Lung (tissue), 11 donors: ENCODE measurements at regions not wholly inside any gene's neighbourhood (a gene's known extent, or its start where the extent isn't known, plus 50 kb on each side); places are given as distances from the start of the nearest gene placed in this dataset.

Source experiments
- ATAC-seq: fragments of 200-7000 bp; cut with Tn5 transposase; one replicate; pipeline ENCODE4 v1.9.1; 2020; ENCODE audit warnings: moderate number of reproducible peaks; ENCODE audit not compliant: insufficient read depth, low FRiP score
- DNase-seq, 3 donors: peaks; one replicate each; pipeline ENCODE4 v3.0.0-alpha.2; 2013 to 2017
- H3K27ac ChIP-seq, 2 donors: one replicate each; pipeline ENCODE4 v1.5.1; 2013; ENCODE audit warnings: mild to moderate bottlenecking in 2 of 2, moderate library complexity in 2 of 2, control low read depth in 1 of 2, inconsistent platforms in 1 of 2, low read depth in 1 of 2, low read length in 1 of 2
- H3K27me3 ChIP-seq, 3 donors: one replicate each; pipeline ENCODE4 v1.5.1; 2013; ENCODE audit warnings: low read length in 2 of 3; ENCODE audit not compliant: control insufficient read depth in 3 of 3, insufficient read depth in 3 of 3
- H3K36me3 ChIP-seq, 4 donors: one replicate each; pipeline ENCODE4 v1.5.1; 2013; ENCODE audit warnings: low read length in 4 of 4, mild to moderate bottlenecking in 1 of 4, moderate library complexity in 1 of 4; ENCODE audit not compliant: control insufficient read depth in 4 of 4, insufficient read depth in 4 of 4
- H3K4me1 ChIP-seq, 5 donors: one replicate each; pipeline ENCODE4 v1.5.1; 2013; ENCODE audit warnings: low read length in 5 of 5, mild to moderate bottlenecking in 2 of 5, moderate library complexity in 1 of 5; ENCODE audit not compliant: control insufficient read depth in 5 of 5, insufficient read depth in 5 of 5
- H3K4me3 ChIP-seq: one replicate; pipeline ENCODE4 v1.5.1; 2013; ENCODE audit warnings: mild to moderate bottlenecking, control low read depth, moderate library complexity
- H3K9ac ChIP-seq, 2 donors: one replicate each; pipeline ENCODE4 v1.5.1; 2013; ENCODE audit warnings: low read length in 2 of 2, control low read depth in 1 of 2; ENCODE audit not compliant: insufficient read depth in 1 of 2
- H3K9me3 ChIP-seq, 4 donors: one replicate each; pipeline ENCODE4 v1.5.1; 2013; ENCODE audit warnings: low read length in 3 of 4, mild to moderate bottlenecking in 1 of 4, moderate library complexity in 1 of 4; ENCODE audit not compliant: control insufficient read depth in 4 of 4, insufficient read depth in 3 of 4
- CTCF ChIP-seq: IDR thresholded peaks from 2 replicates; pipeline ENCODE4 v1.5.1; 2012; ENCODE audit warnings: mild to moderate bottlenecking; ENCODE audit errors: control extremely low read depth, extremely low read depth
- WGBS, 2 donors: extraction: QIAGEN DNeasy Blood & Tissue Kit; methylation state at CpG; one replicate each; pipeline ENCODE4 v1.1.7; 2013; 5-methylcytosine and 5-hydroxymethylcytosine counted together
- donor health status: control.
- donor health status: control.
- donor health status: Bipolar disorder and iron deficiency.
- donor health status: healthy.
- donor health status: DM: yes; HTN: yes; CAD: no.

- ATAC-seq (no peak), DNase-seq (peak in 2 of 3 donors; percentile 84 to 87)
- H3K9ac ChIP-seq, result no peak overlapping the region
- H3K4me1 ChIP-seq, result no peaks in the 10 kb centered on the region
- TF ChIP-seq CTCF, result no peak
- no peak overlapping the region for H3K4me3 ChIP-seq
- no peaks in the 10 kb centered on the region for H3K27me3 ChIP-seq
- H3K27ac ChIP-seq, result no peak overlapping the region
- 57 to 66% methylated on average over 5 of the region's 5 CpGs for WGBS, 2 donors
- no peaks in the 10 kb centered on the region for H3K36me3 ChIP-seq
- H3K9me3 ChIP-seq, result peaks cover 0 to 4% (median 0%) of the 10 kb centered on the region in 4 donors
These were observed 449.0 kb upstream of the IGFBP3 start for GRCh38 chr7:46369933-46370654.

GRCh38 chr7:46368871-46369270 lies 447.8 kb upstream of the IGFBP3 start:
- ATAC-seq (no peak), DNase-seq (no peak)
- no peaks in the 10 kb centered on the region for H3K36me3 ChIP-seq
- TF ChIP-seq CTCF, result no peak
- no peak overlapping the region for H3K4me3 ChIP-seq
- H3K4me1 ChIP-seq, result peaks cover 0 to 3% (median 2%) of the 10 kb centered on the region in 5 donors
- 95 to 96% methylated on average over 1 of the region's 1 CpG for WGBS, 2 donors
- no peak overlapping the region for H3K27ac ChIP-seq
- no peak overlapping the region for H3K9ac ChIP-seq
- H3K9me3 ChIP-seq, result peaks cover 0 to 4% (median 0%) of the 10 kb centered on the region in 4 donors
- no peaks in the 10 kb centered on the region for H3K27me3 ChIP-seq

- H3K36me3 ChIP-seq, result no peaks in the 10 kb centered on the region
- peaks cover 0 to 14% (median 4%) of the 10 kb centered on the region in 5 donors for H3K4me1 ChIP-seq
- no peak for TF ChIP-seq CTCF
- no peak overlapping the region for H3K4me3 ChIP-seq
- H3K9me3 ChIP-seq, result no peaks in the 10 kb centered on the region
- ATAC-seq (no peak), DNase-seq (peak in 2 of 3 donors; percentile 82 to 87)
- H3K27ac ChIP-seq, result no peak overlapping the region
- WGBS, 2 donors, result 86 to 92% methylated on average over 1 of the region's 1 CpG
- H3K27me3 ChIP-seq, result no peaks in the 10 kb centered on the region
- no peak overlapping the region for H3K9ac ChIP-seq
These were observed 445.5 kb upstream of the IGFBP3 start for GRCh38 chr7:46366526-46366925.
